ENCODE measurements at regions not wholly inside any gene's neighbourhood (a gene's known extent, or its start where the extent isn't known, plus 50 kb on each side); places are given as distances from the start of the nearest gene placed in this dataset.

GRCh38 chr14:51488569-51489220, 163.0 kb upstream of the FRMD6 start:
- H3K9ac ChIP-seq (ENCODE audit: low read length) = no peak overlapping the region
- no peaks in the 10 kb centered on the region for H3K4me1 ChIP-seq (ENCODE audit: control insufficient read depth in 1 of 2, insufficient read depth in 2 of 2, low read length in 2 of 2)
- no peak overlapping the region for H3K4me3 ChIP-seq (replicated peaks in 1 of 2; ENCODE audit: low read depth in 1 of 2, low read length in 2 of 2)
- BruUV-seq (replicated peaks) = no TSS peak
- H3K4me2 ChIP-seq (ENCODE audit: low read length) = no peak overlapping the region
- no peaks in the 10 kb centered on the region for H3K9me3 ChIP-seq (ENCODE audit: control insufficient read depth in 1 of 2, insufficient read depth in 1 of 2, low read depth in 1 of 2, low read length in 2 of 2)
- no peaks in the 10 kb centered on the region for H3K9me2 ChIP-seq (ENCODE audit: insufficient read depth)
- intact Hi-C loops (cut with micrococcal nuclease) = no loop called here
- no peak for DNase-seq (ENCODE audit: low read depth, low spot score)
- H4K20me1 ChIP-seq (ENCODE audit: insufficient read depth) = no peaks in the 10 kb centered on the region
- no peak overlapping the region for H2AFZ ChIP-seq (ENCODE audit: low read depth, low read length, poor library complexity, severe bottlenecking)
- ChIA-PET RAD21 (ENCODE audit: low non-redundant PET in 1 of 2, low total read pairs in 2 of 2, uncharacterized antibody in 2 of 2, unreplicated experiment in 2 of 2) (no interaction called here), POLR2A (no interaction called here), CTCF (no interaction called here)
- ATAC-seq = no peak
- no peaks in the 10 kb centered on the region for H3K79me2 ChIP-seq (ENCODE audit: insufficient read depth, low read length)
- H3K27ac ChIP-seq (ENCODE audit: low read depth, low read length) = no peak overlapping the region
- no peaks in the 10 kb centered on the region for H3K36me3 ChIP-seq (ENCODE audit: control insufficient read depth in 1 of 2, insufficient read depth in 2 of 2, low read length in 2 of 2)
- TF ChIP-seq ELF1 (IDR thresholded peaks at IDR 0.05; ENCODE audit: borderline replicate concordance, low read depth) (no peak), ZBTB33 (IDR thresholded peaks at IDR 0.05; ENCODE audit: extremely low read depth, insufficient replicate concordance, low read length) (no peak), EZH2phosphoT487 (IDR thresholded peaks at IDR 0.05; ENCODE audit: borderline replicate concordance) (no peak), SIN3A (IDR thresholded peaks at IDR 0.05; ENCODE audit: low read depth) (no peak), ATF3 (IDR thresholded peaks at IDR 0.05) (no peak), SRF (IDR thresholded peaks at IDR 0.05; ENCODE audit: low read depth) (no peak)
- H3K27me3 ChIP-seq (ENCODE audit: insufficient read depth, low read length) = no peaks in the 10 kb centered on the region

GRCh38 chr14:51490205-51490604, 161.5 kb upstream of the FRMD6 start:
- H3K9ac ChIP-seq (ENCODE audit: low read length) = no peak overlapping the region
- no peak overlapping the region for H3K4me2 ChIP-seq (ENCODE audit: low read length)
- H3K79me2 ChIP-seq (ENCODE audit: insufficient read depth, low read length) = no peaks in the 10 kb centered on the region

More at GRCh38 chr14:51490205-51490604, 161.5 kb upstream of the FRMD6 start:
- intact Hi-C loops (cut with micrococcal nuclease) = no loop called here
- H3K27me3 ChIP-seq (ENCODE audit: insufficient read depth, low read length) = no peaks in the 10 kb centered on the region
- no TSS peak for BruUV-seq (replicated peaks)
- H3K27ac ChIP-seq (ENCODE audit: low read depth, low read length) = no peak overlapping the region
- ATAC-seq (no peak), DNase-seq (ENCODE audit: low read depth, low spot score) (no peak)
- H2AFZ ChIP-seq (ENCODE audit: low read depth, low read length, poor library complexity, severe bottlenecking) = no peak overlapping the region
- H3K9me2 ChIP-seq (ENCODE audit: insufficient read depth) = no peaks in the 10 kb centered on the region
- H3K4me3 ChIP-seq (replicated peaks in 1 of 2; ENCODE audit: low read depth in 1 of 2, low read length in 2 of 2) = no peak overlapping the region
- ChIA-PET POLR2A (no interaction called here), CTCF (no interaction called here), RAD21 (ENCODE audit: low non-redundant PET in 1 of 2, low total read pairs in 2 of 2, uncharacterized antibody in 2 of 2, unreplicated experiment in 2 of 2) (no interaction called here)
- TF ChIP-seq ATF3 (IDR thresholded peaks at IDR 0.05) = no peak
- no peak for TF ChIP-seq CBX3 (IDR thresholded peaks at IDR 0.05; ENCODE audit: low read depth)
- TF ChIP-seq REST (IDR thresholded peaks at IDR 0.05; ENCODE audit: low read depth) = no peak
- no peak for TF ChIP-seq ELF1 (IDR thresholded peaks at IDR 0.05; ENCODE audit: borderline replicate concordance, low read depth)
- TF ChIP-seq TCF7L2 (IDR thresholded peaks at IDR 0.05; ENCODE audit: borderline replicate concordance, extremely low read depth, insufficient read depth, insufficient read length) = no peak
- H3K4me1 ChIP-seq (ENCODE audit: control insufficient read depth in 1 of 2, insufficient read depth in 2 of 2, low read length in 2 of 2) = no peaks in the 10 kb centered on the region
- no peaks in the 10 kb centered on the region for H3K9me3 ChIP-seq (ENCODE audit: control insufficient read depth in 1 of 2, insufficient read depth in 1 of 2, low read depth in 1 of 2, low read length in 2 of 2)
- no peaks in the 10 kb centered on the region for H4K20me1 ChIP-seq (ENCODE audit: insufficient read depth)
- H3K36me3 ChIP-seq (ENCODE audit: control insufficient read depth in 1 of 2, insufficient read depth in 2 of 2, low read length in 2 of 2) = no peaks in the 10 kb centered on the region
